A673 (cell line): ENCODE measurements at regions not wholly inside any gene's neighbourhood (a gene's known extent, or its start where the extent isn't known, plus 50 kb on each side); places are given as distances from the start of the nearest gene placed in this dataset.

Source experiments
- BruUV-seq: library from RNA; stranded (reverse); fragments of 400-500 nt; replicated peaks from 2 replicates; lab custom pipeline; 2021; lab: Mats Ljungman, UMichigan
- CTCF ChIA-PET: fragments of 300-600 bp; sonication (Branson Sonifier 250); formaldehyde crosslinking; loops from one replicate; lab custom pipeline; 2022; ENCODE audit warnings: antibody characterized with exemption; lab: Charles Lee
- POLR2A ChIA-PET: fragments of 300-600 bp; sonication (Branson Sonifier 250); formaldehyde crosslinking; loops from one replicate; lab custom pipeline; 2022; ENCODE audit warnings: antibody characterized with exemption; ENCODE audit not compliant: low non-redundant PET; lab: Charles Lee
- DNase-seq: peaks from one replicate; pipeline ENCODE4 v3.0.0-alpha.2; 2015; ENCODE audit warnings: low spot score
- H3K27ac ChIP-seq: fragments of 200-600 bp; sonication (generic); 2 replicates; pipeline ENCODE4 v1.5.1; 2016; ENCODE audit warnings: mixed run types, low read depth, mild to moderate bottlenecking, mixed read lengths, antibody characterized with exemption, low read length; ENCODE audit not compliant: poor library complexity, severe bottlenecking
- H3K27me3 ChIP-seq: fragments of 200-600 bp; sonication (generic); replicated peaks from 2 replicates; pipeline ENCODE4 v1.6.1; 2017; ENCODE audit warnings: mixed run types, low read depth, mild to moderate bottlenecking, mixed read lengths, antibody characterized with exemption, low read length; ENCODE audit not compliant: insufficient read depth, poor library complexity
- H3K36me3 ChIP-seq: fragments of 200-600 bp; sonication (generic); 2 replicates; pipeline ENCODE4 v1.6.1; 2016; ENCODE audit warnings: mixed run types, mild to moderate bottlenecking, mixed read lengths, antibody characterized with exemption, low read length; ENCODE audit not compliant: insufficient read depth, poor library complexity, severe bottlenecking
- H3K4me1 ChIP-seq: fragments of 200-600 bp; sonication (generic); 2 replicates; pipeline ENCODE4 v1.6.1; 2017; ENCODE audit warnings: mixed run types, mild to moderate bottlenecking, mixed read lengths, antibody characterized with exemption, low read length; ENCODE audit not compliant: insufficient read depth, poor library complexity, severe bottlenecking
- H3K4me3 ChIP-seq: fragments of 200-600 bp; sonication (generic); 2 replicates; pipeline ENCODE4 v1.5.1; 2016; ENCODE audit warnings: low read depth, mixed run types, mild to moderate bottlenecking, mixed read lengths, low read length; ENCODE audit not compliant: poor library complexity, severe bottlenecking
- H3K9me3 ChIP-seq: fragments of 200-600 bp; sonication (generic); 2 replicates; pipeline ENCODE4 v1.6.1; 2016; ENCODE audit warnings: mixed run types, low read depth, mild to moderate bottlenecking, mixed read lengths, antibody characterized with exemption, low read length; ENCODE audit not compliant: poor library complexity, severe bottlenecking
- EZH2 ChIP-seq: fragments of 200-600 bp; sonication (generic); IDR thresholded peaks from 2 replicates; pipeline ENCODE4 v1.6.1; 2017; ENCODE audit warnings: borderline replicate concordance, low read depth, mild to moderate bottlenecking, mixed read lengths, antibody characterized with exemption, low read length; ENCODE audit not compliant: poor library complexity, severe bottlenecking
- intact Hi-C: fragments of 100-400 bp; cut with micrococcal nuclease; formaldehyde crosslinking; loops from one replicate; pipeline ENCODE4 v1.10.0; 2022; ENCODE audit not compliant: unreplicated experiment
- TF ChIP-seq, protein P1 (sequence below): fragments of 300-800, 200-600 bp; sonication (generic); conservative IDR thresholded peaks from 2 replicates; pipeline ENCODE4 v1.5.1; 2017; ENCODE audit warnings: low read depth, mild to moderate bottlenecking, antibody characterized with exemption, low read length, moderate library complexity, mixed read lengths

DNA sequence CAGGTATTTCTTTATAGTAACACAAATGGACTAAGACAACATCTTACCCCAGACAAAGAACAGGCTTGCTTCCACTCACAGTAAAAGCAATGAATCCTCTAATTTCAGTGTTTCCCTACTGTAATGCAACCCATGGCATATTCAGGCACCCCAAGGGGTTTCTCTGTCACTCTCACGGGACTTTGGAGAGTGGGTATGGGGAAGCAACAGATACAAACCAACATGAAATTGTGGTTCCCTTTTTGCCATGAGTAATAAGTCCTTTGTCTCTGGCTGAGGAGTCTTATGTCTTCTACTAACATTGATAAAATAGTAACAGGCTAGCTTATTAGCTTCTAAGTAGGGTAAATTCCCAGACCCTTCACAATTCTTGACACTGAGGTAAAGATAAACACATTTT lies 51.4 kb upstream of the AOAH start:
- no peak for DNase-seq
- H3K36me3 ChIP-seq, result no peaks in the 10 kb centered on the region
- CTCF ChIA-PET, result no interaction called here
- no peak overlapping the region for H3K27ac ChIP-seq
- H3K9me3 ChIP-seq, result no peaks in the 10 kb centered on the region
- H3K4me3 ChIP-seq, result no peak overlapping the region
- POLR2A ChIA-PET, result interaction anchor here (0.5 kb wide), 1 partner anchor 320 kb away, joined by 5 read pairs; no protein-coding TSS in a partner anchor
- no peaks in the 10 kb centered on the region for H3K4me1 ChIP-seq
- TF ChIP-seq, protein P1, sequence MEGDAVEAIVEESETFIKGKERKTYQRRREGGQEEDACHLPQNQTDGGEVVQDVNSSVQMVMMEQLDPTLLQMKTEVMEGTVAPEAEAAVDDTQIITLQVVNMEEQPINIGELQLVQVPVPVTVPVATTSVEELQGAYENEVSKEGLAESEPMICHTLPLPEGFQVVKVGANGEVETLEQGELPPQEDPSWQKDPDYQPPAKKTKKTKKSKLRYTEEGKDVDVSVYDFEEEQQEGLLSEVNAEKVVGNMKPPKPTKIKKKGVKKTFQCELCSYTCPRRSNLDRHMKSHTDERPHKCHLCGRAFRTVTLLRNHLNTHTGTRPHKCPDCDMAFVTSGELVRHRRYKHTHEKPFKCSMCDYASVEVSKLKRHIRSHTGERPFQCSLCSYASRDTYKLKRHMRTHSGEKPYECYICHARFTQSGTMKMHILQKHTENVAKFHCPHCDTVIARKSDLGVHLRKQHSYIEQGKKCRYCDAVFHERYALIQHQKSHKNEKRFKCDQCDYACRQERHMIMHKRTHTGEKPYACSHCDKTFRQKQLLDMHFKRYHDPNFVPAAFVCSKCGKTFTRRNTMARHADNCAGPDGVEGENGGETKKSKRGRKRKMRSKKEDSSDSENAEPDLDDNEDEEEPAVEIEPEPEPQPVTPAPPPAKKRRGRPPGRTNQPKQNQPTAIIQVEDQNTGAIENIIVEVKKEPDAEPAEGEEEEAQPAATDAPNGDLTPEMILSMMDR, result no peak
- no peak for TF ChIP-seq EZH2
- intact Hi-C loops, result no loop called here
- no TSS peak for BruUV-seq
- H3K27me3 ChIP-seq, result peaks cover 9% of the 10 kb centered on the region

DNA sequence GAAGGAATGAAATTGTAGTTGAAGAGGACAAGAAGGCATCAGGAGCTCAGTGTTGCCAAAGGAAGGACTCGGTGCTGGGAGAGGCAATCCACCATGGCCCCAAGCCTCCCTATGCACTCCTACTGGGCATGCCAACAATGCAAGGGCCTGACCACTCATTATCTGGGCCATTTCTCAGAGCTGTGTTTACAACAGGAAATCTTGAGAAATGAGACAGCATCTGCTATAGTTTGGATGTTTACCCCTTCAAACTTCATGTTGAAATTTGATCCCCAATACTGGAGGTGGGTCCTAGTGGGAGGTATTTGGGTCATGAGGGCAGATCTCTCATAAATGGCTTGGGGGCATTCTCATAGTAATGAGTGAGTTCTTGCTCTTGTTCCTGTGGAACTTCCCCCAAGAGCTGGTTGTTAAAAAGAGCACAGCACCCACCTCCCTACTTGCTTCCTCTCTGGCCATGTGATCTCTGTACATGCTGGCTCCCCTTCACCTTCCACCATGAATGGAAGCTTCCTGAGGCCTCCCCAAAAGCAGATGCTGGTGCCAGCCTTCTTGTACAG lies 50.8 kb upstream of the AOAH start:
- Histone ChIP-seq H3K27ac (no peak overlapping the region), H3K4me1 (no peaks in the 10 kb centered on the region), H3K27me3 (peaks cover 6% of the 10 kb centered on the region), H3K36me3 (no peaks in the 10 kb centered on the region), H3K4me3 (no peak overlapping the region), H3K9me3 (no peaks in the 10 kb centered on the region)
- POLR2A ChIA-PET, result interaction anchor here (0.5 kb wide), 1 partner anchor 320 kb away, joined by 5 read pairs; no protein-coding TSS in a partner anchor
- BruUV-seq, result no TSS peak
- no peak for DNase-seq
- no peak for TF ChIP-seq EZH2
- TF ChIP-seq, protein P1, result no peak
- CTCF ChIA-PET, result no interaction called here
- intact Hi-C loops, result no loop called here
